NOMO-1 treated with DMSO at 0.1 percent for 48 hours (cell line): ENCODE measurements at regions not wholly inside any gene's neighbourhood (a gene's known extent, or its start where the extent isn't known, plus 50 kb on each side); places are given as distances from the start of the nearest gene placed in this dataset.

Experiments used
- DNase-seq: peaks from one replicate; lab custom pipeline; 2025; ENCODE audit not compliant: unreplicated experiment; lab: John Stamatoyannopoulos, UW

DNA sequence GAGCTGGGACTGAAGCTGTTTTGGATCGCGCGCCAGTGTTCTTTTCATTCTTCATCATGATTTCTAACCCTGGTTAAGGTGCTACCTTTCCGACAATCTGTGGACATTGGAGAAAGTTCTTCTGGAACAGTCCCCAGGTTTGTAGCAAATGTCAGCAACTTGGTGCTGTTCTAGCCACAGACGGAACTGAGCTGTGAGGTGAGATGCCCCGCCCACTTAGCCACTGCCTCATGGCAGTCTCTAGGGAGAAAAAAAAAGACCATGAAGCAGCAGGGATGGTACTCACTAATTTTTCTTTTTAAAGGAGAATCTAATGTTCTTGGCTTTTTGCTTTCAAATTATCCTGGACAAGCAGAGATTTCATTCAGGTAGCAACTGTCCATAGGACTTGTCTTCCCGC, 72.1 kb upstream of the STK32A start:
- no peak for DNase-seq

DNA sequence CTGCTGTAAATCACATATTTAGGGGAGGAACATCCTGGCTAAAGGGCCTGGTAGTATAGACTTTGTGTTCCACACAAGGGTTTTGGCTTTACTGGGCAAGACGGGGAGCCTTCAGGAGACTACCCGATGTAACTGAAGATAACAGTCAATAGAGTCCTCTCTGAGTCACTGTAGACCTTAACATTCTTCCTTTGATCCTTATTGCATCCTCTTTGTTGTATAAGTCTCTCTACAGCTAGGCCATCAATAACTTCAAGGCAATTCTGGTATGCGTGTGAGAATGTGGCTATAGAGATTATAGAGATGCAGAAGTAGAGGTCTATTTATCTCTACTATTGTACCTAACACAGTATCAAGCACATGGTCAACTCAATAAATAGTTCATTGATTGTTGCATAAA, 67.3 kb upstream of the STK32A start:
- DNase-seq: no peak

DNA sequence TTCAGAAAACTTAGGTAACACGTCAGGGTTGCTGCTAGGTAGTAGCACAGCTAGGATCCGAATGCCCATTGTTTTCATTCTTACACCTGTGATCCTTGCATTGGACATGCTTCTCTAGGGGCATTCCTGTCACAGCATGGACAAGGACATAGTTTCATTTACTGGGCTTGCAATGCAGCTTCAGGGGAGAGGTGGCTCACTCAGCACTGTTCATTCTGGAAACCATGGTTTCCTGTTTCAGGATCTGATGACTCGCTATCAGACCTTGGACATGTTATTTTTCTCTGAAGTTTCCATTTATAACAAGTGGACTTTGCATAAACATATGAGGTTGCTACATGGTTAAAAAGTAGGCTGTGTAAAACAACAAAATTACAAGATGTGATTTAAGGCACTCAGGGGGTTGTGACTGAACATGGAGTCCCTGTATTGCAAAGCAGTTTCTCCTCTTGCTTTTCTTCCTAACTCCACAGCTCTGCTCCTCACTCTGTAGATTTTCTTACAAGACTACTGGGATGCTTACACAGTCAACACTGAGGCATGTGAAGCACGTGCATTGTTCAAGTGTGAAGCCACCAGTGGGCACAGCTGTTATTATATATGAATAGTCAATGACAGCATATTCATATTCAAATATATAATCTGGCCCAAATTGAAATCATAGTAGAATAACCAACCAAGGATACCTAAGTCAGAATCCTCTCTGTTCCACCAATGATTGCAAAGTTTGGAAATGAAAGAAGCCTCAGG, 66.1 kb upstream of the STK32A start:
- no peak for DNase-seq

DNA sequence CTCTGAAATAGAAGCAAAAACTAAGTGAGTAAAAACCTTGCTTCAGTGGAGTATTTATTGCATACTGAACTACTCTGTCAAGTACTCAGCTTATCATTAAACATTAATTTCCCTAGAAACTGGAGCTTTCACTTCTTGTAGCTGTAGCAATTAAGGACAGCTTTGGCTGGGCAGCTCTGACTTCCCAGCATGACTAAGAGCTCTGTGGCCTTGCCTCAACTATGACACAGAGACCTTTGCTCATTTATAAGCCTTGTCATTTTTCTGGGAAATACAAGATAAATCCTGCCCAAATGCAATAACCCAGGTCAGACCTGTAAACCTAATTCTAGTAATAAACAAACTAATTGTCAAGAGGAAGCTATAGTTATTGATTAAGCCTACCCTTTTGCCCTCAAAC, 65.4 kb upstream of the STK32A start:
- DNase-seq: no peak

DNA sequence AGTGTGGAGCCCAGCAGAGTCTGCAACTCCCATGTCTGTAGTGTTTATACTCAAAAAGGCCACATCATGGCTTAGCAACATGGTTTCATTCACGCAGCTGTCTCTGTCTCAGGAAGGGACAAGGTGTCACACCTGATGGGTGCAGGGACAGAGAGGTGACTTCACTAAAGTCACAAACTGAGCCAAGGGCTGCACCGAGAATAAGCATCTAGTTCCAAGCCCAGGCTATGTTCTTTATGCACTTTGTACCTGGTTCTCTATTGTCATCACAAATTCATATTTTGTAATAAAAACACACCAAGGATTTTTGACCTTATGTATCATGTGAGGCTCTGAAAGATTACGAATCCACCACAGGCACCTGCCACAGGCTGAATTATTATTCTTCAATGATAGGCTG, 64.9 kb upstream of the STK32A start:
- DNase-seq: no peak

DNA sequence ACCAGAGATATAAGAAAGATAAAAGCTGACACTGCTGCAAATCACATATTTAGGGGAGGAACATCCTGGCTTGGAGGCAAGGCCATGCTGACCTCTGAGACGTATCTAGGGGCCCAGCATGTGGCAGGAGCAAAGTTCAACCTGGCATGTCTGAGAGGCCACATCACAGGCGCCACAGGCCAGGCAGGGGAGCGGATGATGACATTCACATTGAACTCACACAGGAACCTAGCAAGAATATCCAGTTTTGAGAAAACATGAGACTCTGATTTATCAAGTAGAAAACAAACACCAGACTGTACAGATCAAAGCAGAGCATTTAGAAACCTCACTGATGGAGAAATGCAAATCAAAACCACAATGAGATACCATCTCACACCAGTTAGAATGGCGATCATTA, 64.2 kb upstream of the STK32A start:
- DNase-seq: no peak

DNA sequence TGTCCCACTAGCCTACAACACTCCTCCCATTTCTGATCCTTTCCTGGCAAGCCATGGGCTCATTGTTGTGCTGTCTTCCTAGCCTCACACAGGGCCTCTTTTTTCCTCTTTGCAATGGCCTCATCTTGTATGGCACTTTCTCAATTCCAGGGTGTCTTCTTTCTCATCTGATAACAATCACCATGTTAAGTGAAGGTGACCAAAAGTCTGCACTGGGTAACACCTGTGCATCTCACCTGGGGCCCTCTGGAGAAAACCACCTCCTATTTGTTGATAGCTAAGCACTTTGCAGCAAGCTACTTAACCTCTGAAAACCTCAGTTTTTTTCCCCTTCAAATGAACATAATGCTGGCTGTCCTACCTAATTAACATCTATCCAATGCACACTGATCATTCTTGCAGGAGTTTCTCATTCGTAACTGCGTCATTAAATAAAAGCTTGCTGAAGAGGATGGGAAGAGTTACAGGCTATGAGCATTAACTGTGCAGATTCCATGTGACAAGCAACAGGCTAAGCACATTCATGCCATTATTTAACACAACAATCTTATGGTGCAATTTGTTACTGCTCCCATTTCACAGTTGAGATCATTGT, 60.1 kb upstream of the STK32A start:
- DNase-seq: no peak

DNA sequence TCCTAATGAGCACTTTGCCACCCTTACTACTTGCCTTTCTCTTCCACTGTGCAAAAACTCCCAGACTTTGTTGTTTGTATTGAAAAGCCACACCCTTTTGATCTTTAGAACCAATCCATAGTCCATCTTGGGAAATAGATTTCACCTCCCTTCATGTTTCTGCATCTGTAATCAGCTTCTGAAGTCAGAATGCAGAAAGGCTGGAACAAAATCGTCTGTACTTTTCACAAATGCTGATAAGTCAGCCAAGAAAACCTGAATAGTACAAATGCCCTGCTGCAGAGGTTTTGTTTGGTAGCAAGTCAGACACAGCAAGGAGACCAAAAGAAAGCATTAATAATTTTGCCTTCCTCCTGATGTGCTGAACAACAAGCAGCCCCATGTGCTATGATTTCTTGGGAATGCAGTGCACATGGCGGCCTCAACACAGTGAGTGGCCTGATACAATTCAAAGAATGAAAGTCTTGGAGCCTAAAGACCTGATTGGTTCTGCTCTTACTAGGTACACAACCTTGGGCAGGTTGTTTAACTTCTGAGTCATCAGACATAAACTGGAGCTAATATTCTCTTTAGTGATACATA, 59.2 kb upstream of the STK32A start:
- no peak for DNase-seq

DNA sequence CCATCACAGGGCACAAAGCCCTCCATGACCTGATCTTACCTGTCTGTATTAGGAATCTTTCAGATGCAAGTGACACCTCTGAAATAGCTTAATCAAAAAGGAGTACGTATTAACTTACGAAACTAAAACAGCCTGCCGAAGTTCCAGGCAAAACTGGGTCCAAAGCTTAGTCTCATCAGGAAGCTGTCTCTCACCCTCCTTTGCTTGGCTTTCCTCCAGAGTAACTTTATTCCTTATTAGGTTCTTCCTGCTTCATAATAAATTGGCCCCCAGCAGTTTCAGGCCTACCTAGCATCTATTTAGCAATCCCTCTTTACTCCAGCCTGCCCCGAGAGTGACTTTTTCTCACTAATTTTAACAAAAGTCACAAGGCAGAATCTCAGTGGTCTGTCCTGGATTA, 58.4 kb upstream of the STK32A start:
- DNase-seq: no peak

DNA sequence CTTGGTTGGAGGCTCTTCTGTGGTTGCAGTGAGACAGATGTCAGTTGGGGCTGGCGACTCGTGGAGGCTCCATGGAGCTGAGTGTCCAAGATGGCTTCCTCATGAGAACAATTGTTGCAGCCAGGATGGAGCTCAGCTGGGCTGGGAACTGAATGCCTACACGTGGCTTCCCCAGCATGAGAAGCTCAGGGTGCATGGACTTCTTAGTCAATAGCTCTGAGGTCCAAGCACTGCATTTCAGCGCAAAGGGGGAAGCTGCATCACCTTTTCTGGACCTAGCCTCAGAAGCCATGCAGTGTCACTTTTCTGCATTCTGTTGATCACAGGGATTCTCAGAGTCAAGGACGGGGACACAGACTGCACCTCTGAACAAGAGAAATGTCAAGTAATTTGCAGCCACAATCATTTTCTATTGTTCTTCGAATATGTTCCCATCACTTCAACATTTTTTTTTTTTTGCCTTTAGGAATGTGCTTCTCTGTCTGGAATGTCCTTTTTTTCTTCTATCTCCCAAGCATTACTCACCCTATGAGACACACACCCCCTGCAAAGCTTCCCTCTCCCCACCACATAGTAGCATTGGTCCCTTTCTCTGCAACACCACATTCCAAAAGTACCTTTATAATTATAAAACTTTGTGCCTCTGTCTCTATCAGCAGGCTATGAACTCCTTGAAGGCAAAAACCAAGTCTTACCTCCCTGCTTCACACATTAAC, 57.5 kb upstream of the STK32A start:
- DNase-seq: no peak

DNA sequence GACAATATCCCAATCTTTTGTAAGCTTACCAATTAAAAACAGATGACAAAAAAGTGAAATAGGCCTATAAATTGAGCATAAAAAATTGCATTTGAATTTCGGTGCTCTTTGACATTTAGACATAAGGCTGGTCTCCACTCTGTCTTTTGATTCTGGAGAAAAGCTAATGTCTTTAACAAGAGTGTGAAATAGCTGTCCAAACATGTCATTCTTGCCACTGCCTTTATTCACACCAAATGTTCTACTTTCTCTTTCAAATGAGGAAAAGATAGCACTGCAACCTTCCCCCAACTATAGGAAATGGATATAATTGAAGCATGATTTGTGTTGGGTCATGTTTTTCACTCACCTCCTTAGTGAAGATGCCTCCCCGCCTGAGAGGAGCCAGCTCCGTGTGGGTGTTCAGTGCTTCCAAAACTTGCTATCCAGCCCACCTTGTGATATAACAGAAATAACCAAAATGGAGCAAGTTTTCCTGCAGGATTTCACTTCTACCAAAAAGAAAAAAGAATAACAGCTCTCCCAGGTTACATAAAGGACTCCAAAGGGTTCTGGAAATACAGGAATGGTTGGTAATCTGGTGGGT, 55.2 kb upstream of the STK32A start:
- DNase-seq: no peak

DNA sequence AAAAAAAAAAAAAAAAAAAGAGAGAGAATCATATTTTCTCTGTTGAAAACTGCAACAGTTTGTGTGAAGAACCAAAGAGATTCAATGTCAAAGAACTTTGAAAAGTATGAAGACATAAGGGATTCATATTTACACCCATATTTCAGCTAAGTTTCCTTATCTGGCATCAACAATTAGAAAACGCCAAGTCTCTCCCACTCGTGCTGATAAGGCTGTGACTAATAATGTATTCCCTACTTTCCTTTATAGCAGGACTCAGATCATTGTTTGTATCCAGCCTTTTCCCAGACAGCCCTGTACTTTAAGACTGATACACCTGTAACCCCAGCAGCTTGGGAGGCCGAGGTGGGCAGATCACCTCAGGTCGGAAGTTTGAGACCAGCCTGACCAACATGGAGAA, 54.1 kb upstream of the STK32A start:
- DNase-seq: no peak
